GM18873 (cell line): ENCODE measurements at regions not wholly inside any gene's neighbourhood (a gene's known extent, or its start where the extent isn't known, plus 50 kb on each side); places are given as distances from the start of the nearest gene placed in this dataset.
"Not testable (repeated sequence)": the region's sequence is repeated elsewhere in the genome, so short reads cannot be mapped to it uniquely, and the experiment has no call there.

Source experiments
- ATAC-seq: cut with Tn5 transposase; IDR thresholded peaks from one replicate; pipeline ENCODE4 v1.9.1; 2021; ENCODE audit warnings: mild to moderate bottlenecking, moderate library complexity, moderate number of reproducible peaks; ENCODE audit not compliant: unreplicated experiment, low FRiP score

GRCh38 chr11:81255895-81256294 lies 1477.8 kb downstream of the FAM181B start:
- no peak for ATAC-seq

DNA sequence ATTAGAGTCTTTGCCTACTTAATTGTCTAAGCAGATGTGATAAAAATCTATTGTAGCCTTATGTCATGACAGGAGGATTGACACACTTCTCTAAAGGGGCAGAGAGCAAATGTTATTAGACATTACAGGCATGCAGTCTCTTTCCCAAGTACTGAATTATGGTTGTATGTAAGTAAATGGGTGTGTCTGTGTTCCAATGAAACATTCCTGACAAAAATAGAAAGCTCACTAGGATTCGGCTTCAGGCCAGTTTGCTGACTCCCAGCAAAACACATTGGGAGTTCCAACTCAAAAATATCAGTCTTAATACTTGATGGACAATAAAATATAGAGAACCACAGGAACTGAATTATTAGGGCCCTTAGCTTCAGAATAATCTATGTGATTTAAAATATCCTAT lies 1480.4 kb downstream of the FAM181B start:
- no peak for ATAC-seq

GRCh38 chr11:81246941-81247340 lies 1486.7 kb downstream of the FAM181B start:
- no peak for ATAC-seq

- no peak for ATAC-seq
Measured at GRCh38 chr11:81245791-81246190, 1487.9 kb downstream of the FAM181B start.

GRCh38 chr11:81241672-81242275 lies 1491.9 kb downstream of the FAM181B start:
- ATAC-seq = no peak

DNA sequence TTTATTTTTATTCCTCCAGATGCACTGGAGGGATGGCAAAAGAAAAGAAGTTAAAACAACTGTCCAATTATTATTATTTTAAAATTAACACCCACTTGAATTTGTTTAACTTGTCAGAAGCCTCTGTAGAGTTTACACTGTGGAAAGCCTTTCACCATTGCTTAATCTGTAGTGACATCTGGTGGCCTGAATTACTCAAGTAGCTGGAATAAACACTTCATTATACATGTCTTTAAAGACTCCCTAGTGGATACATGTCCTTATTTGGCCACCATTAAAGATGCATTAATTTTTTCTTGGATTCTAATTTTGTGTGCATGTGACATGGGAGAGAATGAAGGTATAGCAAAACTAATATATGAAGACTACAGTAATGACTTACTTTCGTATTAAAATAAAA lies 1496.5 kb downstream of the FAM181B start:
- ATAC-seq = no peak

DNA sequence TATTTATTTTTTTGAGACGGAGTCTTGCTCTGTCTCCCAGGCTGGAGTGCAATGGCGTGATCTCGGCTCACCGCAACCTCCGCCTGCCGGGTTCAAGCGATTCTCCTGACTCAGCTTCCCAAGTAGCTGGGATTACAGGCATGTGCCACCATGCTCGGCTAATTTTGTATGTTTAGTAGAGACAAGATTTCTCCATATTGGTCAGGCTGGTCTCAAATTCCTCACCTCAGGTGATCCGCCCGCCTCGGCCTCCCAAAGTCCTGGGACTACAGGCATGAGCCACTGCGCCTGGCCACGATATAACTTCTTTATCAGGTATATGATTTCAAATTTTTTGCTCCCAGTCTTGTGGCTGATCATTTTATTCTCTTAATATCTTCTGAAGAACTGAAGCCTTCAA lies 1506.3 kb downstream of the FAM181B start:
- ATAC-seq = not testable (repeated sequence)

- no peak for ATAC-seq
Measured at GRCh38 chr11:81224396-81224795, 1509.3 kb downstream of the FAM181B start.

- no peak for ATAC-seq
Measured at GRCh38 chr11:81222491-81222890, 1511.2 kb downstream of the FAM181B start.

- no peak for ATAC-seq
Measured at GRCh38 chr11:81220146-81220895, 1513.3 kb downstream of the FAM181B start.

GRCh38 chr11:81219661-81220060 lies 1514.0 kb downstream of the FAM181B start:
- no peak for ATAC-seq

- no peak for ATAC-seq
Measured at GRCh38 chr11:81218440-81218839, 1515.2 kb downstream of the FAM181B start.

DNA sequence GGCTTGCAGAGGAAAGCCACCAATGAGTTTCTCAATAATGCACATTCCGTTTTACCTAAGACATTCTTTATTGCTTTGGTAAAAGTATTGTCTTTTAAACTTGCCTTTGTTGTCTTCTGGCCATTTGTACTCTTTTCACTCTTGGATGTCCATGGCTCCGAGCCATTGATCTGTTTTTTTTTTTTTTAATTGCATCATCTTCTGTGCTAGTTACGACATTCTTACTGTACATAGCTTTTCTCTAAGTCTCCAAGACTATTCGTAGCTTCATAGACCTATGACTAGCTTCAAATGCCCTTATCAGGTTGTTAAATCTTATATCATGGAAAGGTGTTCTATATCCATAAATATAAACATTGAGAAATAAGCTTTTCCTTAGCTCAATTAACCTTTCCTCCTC lies 1522.6 kb downstream of the FAM181B start:
- ATAC-seq = no peak

- ATAC-seq = no peak
Measured at GRCh38 chr11:81207421-81208054, 1526.1 kb downstream of the FAM181B start.

DNA sequence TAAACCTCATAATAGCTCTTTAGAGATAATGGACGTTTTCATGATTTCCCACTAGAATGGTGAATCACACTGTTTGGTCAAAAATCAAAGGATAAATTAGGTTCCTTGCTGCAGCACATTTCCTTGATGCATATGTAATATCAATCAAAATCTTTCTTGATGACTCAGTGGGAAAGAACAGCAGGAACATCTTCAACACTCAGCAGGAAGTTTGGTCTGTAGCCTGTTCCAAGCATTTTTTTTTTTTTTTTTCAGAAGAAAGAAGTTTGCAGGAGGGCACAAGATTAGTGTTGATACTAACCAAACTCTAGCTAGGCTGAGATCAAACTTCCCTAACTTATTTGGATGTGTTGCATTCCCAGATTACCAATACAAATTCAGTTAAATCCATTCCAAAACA lies 1529.8 kb downstream of the FAM181B start:
- no peak for ATAC-seq

DNA sequence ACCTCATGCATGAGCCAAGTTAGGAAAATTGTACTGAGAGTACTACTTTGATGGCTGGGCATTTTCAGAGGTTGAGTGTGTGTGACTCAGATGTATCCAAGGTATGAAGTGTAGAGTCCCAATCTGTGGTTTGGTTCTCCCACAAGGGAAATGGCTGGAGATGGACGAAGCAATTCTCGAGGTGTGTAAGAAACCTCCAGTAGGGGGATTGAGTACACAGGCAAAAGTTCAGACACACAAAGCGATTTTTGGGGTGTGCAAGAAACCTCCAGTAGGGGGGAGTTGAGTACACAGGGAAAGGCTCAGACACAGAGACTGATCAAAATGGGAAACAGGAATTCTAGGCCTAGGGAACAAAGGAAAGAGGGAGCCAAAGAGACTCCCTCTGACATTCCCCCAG lies 1536.3 kb downstream of the FAM181B start:
- ATAC-seq = no peak

- no peak for ATAC-seq
Measured at GRCh38 chr11:81192516-81192915, 1541.1 kb downstream of the FAM181B start.

- ATAC-seq = no peak
Measured at GRCh38 chr11:81190546-81190945, 1543.1 kb downstream of the FAM181B start.

GRCh38 chr11:81187033-81187432 lies 1546.6 kb downstream of the FAM181B start:
- not testable (repeated sequence) for ATAC-seq

GRCh38 chr11:81174646-81175330 lies 1558.9 kb downstream of the FAM181B start:
- ATAC-seq = no peak

- ATAC-seq = no peak
Measured at GRCh38 chr11:81165164-81165563, 1568.5 kb downstream of the FAM181B start.
